ACC112 (cell line): ENCODE measurements at regions not wholly inside any gene's neighbourhood (a gene's known extent, or its start where the extent isn't known, plus 50 kb on each side); places are given as distances from the start of the nearest gene placed in this dataset.

ENCODE experiments used
- H2AFZ ChIP-seq: fragments of 200-600 bp; sonication (generic); one replicate; pipeline ENCODE4 v1.6.0; 2017; ENCODE audit warnings: antibody characterized with exemption, low read length; ENCODE audit not compliant: unreplicated experiment
- H3K27ac ChIP-seq: fragments of 200-600 bp; sonication (generic); 2 replicates; pipeline ENCODE4 v1.5.1; 2014; ENCODE audit warnings: low read depth, mild to moderate bottlenecking, antibody characterized with exemption, low read length, moderate library complexity
- H3K27me3 ChIP-seq: fragments of 200-600 bp; sonication (generic); 2 replicates; pipeline ENCODE4 v1.6.1; 2014; ENCODE audit warnings: mild to moderate bottlenecking, antibody characterized with exemption, low read length, moderate library complexity, mixed read lengths; ENCODE audit not compliant: insufficient read depth
- H3K36me3 ChIP-seq: fragments of 200-600 bp; sonication (generic); 2 replicates; pipeline ENCODE4 v1.6.1; 2016; ENCODE audit warnings: mild to moderate bottlenecking, antibody characterized with exemption, low read length, moderate library complexity, mixed read lengths; ENCODE audit not compliant: insufficient read depth
- H3K4me1 ChIP-seq: fragments of 200-600 bp; sonication (generic); one replicate; pipeline ENCODE4 v1.6.1; 2016; ENCODE audit warnings: low read length, mixed read lengths; ENCODE audit not compliant: insufficient read depth, unreplicated experiment, control insufficient read depth
- H3K4me3 ChIP-seq: fragments of 200-600 bp; sonication (generic); 2 replicates; pipeline ENCODE4 v1.5.1; 2014; ENCODE audit warnings: mild to moderate bottlenecking, low read depth, low read length
- H3K79me2 ChIP-seq: fragments of 200-600 bp; sonication (generic); one replicate; pipeline ENCODE4 v1.6.0; 2016; ENCODE audit warnings: low read length; ENCODE audit not compliant: control insufficient read depth, unreplicated experiment, insufficient read depth

DNA sequence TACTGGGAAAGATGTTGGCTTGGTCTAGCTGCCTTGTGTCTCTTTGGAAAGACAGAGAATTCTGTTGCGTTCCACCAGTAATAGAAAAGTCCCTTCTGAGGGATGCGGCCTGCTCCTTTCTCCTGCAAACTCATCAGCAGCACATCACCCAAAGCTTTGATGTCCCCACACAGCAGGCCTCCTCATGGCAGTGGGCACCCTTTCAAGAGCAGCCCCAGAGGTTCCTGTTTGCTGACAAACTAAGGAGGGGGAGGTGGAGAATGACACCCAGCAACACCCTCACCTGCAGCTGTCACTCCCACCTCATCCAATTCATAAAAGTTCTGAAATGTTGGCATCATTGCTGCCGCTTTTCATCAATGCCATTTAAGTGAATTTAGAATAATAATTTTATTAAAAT, 556.6 kb downstream of the BCL11A start:
- no peak overlapping the region for H3K4me3 ChIP-seq
- no peaks in the 10 kb centered on the region for H3K36me3 ChIP-seq
- H3K4me1 ChIP-seq = no peaks in the 10 kb centered on the region
- H3K27me3 ChIP-seq = no peaks in the 10 kb centered on the region
- H2AFZ ChIP-seq = no peak overlapping the region
- H3K79me2 ChIP-seq = no peaks in the 10 kb centered on the region
- H3K27ac ChIP-seq = no peak overlapping the region

- Histone ChIP-seq H3K27me3 (no peaks in the 10 kb centered on the region), H3K36me3 (no peaks in the 10 kb centered on the region), H2AFZ (no peak overlapping the region), H3K79me2 (no peaks in the 10 kb centered on the region), H3K4me3 (no peak overlapping the region), H3K4me1 (no peaks in the 10 kb centered on the region), H3K27ac (no peak overlapping the region)
Measured at GRCh38 chr2:59993726-59994125, 559.7 kb downstream of the BCL11A start.

DNA sequence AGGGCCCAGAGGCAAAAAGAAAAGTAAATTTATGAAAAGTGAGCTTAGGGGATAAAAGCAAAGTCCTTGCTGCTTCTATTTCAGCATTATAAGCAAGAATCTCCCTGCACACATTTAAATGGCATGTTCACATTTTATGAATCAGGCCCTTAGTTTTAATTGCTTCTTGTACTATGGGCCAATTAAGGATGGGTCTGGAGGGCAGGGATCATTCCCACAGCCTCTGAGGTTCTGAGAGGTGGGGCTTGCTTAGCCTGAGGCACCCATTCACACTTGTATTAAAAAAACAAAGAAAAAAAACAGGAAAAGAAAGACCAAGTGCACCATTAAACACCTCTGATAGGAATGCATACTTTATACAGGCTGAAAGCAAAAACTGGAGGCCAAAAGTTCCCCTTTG, 565.1 kb downstream of the BCL11A start:
- Histone ChIP-seq H2AFZ (no peak overlapping the region), H3K27ac (no peak overlapping the region), H3K79me2 (no peaks in the 10 kb centered on the region), H3K36me3 (no peaks in the 10 kb centered on the region), H3K4me1 (no peaks in the 10 kb centered on the region), H3K27me3 (no peaks in the 10 kb centered on the region), H3K4me3 (no peak overlapping the region)

DNA sequence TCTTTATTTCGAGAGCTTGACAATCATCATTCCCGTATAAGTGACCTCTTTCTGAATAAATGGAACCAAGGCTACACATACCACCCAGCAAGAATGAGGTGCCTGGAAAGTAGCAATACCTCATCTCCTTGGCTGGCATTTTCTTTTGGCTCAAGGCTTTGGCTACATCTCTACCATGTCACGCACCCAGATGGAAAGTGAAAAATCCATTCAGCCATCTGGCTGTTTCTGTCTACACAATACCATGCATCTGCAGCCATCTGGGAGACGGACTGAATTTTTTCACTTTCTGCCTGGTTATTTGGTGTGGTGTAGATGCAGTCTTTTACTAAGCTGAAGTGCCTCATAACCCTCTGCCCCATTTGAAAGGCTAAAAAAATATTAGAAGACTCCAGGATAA, 566.9 kb downstream of the BCL11A start:
- Histone ChIP-seq H3K36me3 (no peaks in the 10 kb centered on the region), H3K79me2 (no peaks in the 10 kb centered on the region), H3K4me3 (no peak overlapping the region), H3K4me1 (no peaks in the 10 kb centered on the region), H3K27ac (no peak overlapping the region), H2AFZ (no peak overlapping the region), H3K27me3 (no peaks in the 10 kb centered on the region)

DNA sequence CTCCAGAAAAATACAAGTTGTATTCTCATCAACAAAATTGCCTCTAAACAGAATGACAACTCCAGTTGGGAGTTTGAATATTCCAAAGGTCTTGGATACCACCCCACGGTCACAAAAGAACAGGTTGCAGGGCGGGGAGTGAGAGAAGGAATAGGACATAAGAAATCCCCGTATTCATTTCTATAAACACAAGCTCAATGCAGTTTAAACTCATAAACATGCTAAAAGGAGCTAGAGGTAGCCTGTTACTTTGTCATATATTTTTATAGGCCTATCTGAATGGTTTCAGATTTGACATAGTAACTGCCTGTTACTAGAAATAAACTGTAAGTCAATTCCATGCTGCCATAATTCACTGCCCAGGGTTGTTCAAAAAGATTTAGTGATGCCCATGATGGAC, 567.5 kb downstream of the BCL11A start:
- no peaks in the 10 kb centered on the region for H3K36me3 ChIP-seq
- H3K4me3 ChIP-seq = no peak overlapping the region
- no peaks in the 10 kb centered on the region for H3K4me1 ChIP-seq
- H2AFZ ChIP-seq = no peak overlapping the region
- H3K27ac ChIP-seq = no peak overlapping the region
- no peaks in the 10 kb centered on the region for H3K79me2 ChIP-seq
- no peaks in the 10 kb centered on the region for H3K27me3 ChIP-seq

- no peaks in the 10 kb centered on the region for H3K36me3 ChIP-seq
- H3K27me3 ChIP-seq = no peaks in the 10 kb centered on the region
- no peaks in the 10 kb centered on the region for H3K4me1 ChIP-seq
- no peaks in the 10 kb centered on the region for H3K79me2 ChIP-seq
- H3K4me3 ChIP-seq = no peak overlapping the region
- H2AFZ ChIP-seq = no peak overlapping the region
- H3K27ac ChIP-seq = no peak overlapping the region
Measured at GRCh38 chr2:59974051-59974766, 579.2 kb downstream of the BCL11A start.

- no peaks in the 10 kb centered on the region for H3K27me3 ChIP-seq
- H2AFZ ChIP-seq = no peak overlapping the region
- no peak overlapping the region for H3K4me3 ChIP-seq
- H3K79me2 ChIP-seq = no peaks in the 10 kb centered on the region
- no peak overlapping the region for H3K27ac ChIP-seq
- H3K36me3 ChIP-seq = no peaks in the 10 kb centered on the region
- H3K4me1 ChIP-seq = no peaks in the 10 kb centered on the region
Measured at GRCh38 chr2:59969161-59969560, 584.3 kb downstream of the BCL11A start.

DNA sequence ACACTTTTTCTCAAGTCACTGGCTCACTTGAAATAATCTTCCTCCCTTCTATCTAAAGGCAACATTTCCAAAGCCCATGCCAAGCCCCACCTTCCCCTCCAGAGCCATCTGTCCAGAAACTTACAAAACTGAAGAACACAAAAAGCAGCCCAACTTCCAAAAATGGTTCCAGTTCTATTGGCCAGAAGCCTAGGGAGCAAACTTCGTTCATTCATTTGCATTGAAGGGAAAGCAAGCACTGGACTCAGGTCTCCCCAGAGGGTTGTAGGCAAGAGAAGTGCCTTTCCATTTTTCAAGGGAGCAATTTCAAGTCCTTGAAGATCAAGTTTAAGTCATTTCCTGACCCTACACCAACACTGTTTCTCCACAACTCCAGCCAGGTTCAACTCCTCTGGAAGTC, 585.0 kb downstream of the BCL11A start:
- H3K36me3 ChIP-seq = no peaks in the 10 kb centered on the region
- no peaks in the 10 kb centered on the region for H3K79me2 ChIP-seq
- H3K4me1 ChIP-seq = no peaks in the 10 kb centered on the region
- no peak overlapping the region for H3K4me3 ChIP-seq
- no peaks in the 10 kb centered on the region for H3K27me3 ChIP-seq
- H3K27ac ChIP-seq = no peak overlapping the region
- H2AFZ ChIP-seq = no peak overlapping the region

- Histone ChIP-seq H3K79me2 (no peaks in the 10 kb centered on the region), H3K27me3 (no peaks in the 10 kb centered on the region), H3K4me3 (no peak overlapping the region), H3K27ac (no peak overlapping the region), H3K4me1 (no peaks in the 10 kb centered on the region), H3K36me3 (no peaks in the 10 kb centered on the region), H2AFZ (no peak overlapping the region)
Measured at GRCh38 chr2:59967691-59968090, 585.8 kb downstream of the BCL11A start.

GRCh38 chr2:59963157-59963556, 590.3 kb downstream of the BCL11A start:
- H2AFZ ChIP-seq = no peak overlapping the region
- H3K79me2 ChIP-seq = no peaks in the 10 kb centered on the region
- no peak overlapping the region for H3K27ac ChIP-seq
- no peak overlapping the region for H3K4me3 ChIP-seq
- no peaks in the 10 kb centered on the region for H3K27me3 ChIP-seq
- H3K4me1 ChIP-seq = no peaks in the 10 kb centered on the region
- no peaks in the 10 kb centered on the region for H3K36me3 ChIP-seq

DNA sequence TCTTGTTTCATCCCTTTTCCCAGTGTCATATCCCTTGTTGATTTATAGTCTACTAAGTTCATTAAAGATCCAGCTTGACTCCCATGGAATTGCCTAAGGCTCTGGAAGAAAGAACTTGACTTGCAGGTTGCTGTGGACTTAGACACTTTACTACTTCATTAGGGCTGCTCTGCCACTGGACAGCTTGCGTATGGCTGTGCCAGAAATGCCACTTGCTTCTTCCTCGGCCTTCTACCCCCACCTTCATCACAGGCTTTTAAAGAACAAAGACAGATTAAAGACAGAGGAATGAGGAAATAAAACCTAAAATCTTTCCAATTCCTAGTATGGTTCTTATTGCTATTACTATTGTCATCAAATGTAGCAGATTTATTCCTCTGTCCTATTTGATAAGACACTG, 591.7 kb downstream of the BCL11A start:
- H3K27me3 ChIP-seq = no peaks in the 10 kb centered on the region
- no peak overlapping the region for H2AFZ ChIP-seq
- no peaks in the 10 kb centered on the region for H3K4me1 ChIP-seq
- H3K79me2 ChIP-seq = no peaks in the 10 kb centered on the region
- no peak overlapping the region for H3K4me3 ChIP-seq
- H3K27ac ChIP-seq = no peak overlapping the region
- H3K36me3 ChIP-seq = no peaks in the 10 kb centered on the region
